Activated CD8-positive, alpha-beta T cell treated with anti-CD3 and anti-CD28 coated beads, Interleukin-2, amount 10 ng/mL, durations not matched to agents 7 days and 5 days (primary cell): ENCODE measurements at regions not wholly inside any gene's neighbourhood (a gene's known extent, or its start where the extent isn't known, plus 50 kb on each side); places are given as distances from the start of the nearest gene placed in this dataset.

Source experiments
- ATAC-seq: fragments of 150-1000 bp; cut with Tn5 transposase; one replicate; pipeline ENCODE4 v1.10.0; 2021; ENCODE audit warnings: moderate library complexity
- CTCF ChIA-PET: fragments of 350-600 bp; sonication (Branson Sonifier 250); formaldehyde crosslinking; loops from one replicate; lab custom pipeline; 2021; ENCODE audit warnings: antibody characterized with exemption; lab: Charles Lee
- POLR2A ChIA-PET: fragments of 350-600 bp; sonication (Branson Sonifier 250); formaldehyde crosslinking; loops from one replicate; lab custom pipeline; 2021; ENCODE audit warnings: antibody characterized with exemption; lab: Charles Lee
- DNase-seq: peaks from one replicate; pipeline ENCODE4 v3.0.0-alpha.2; 2020
- H3K27ac Mint-ChIP-seq: one replicate; pipeline ENCODE4 v1.8.0; 2021; ENCODE audit warnings: mild to moderate bottlenecking, mixed read lengths
- H3K27me3 Mint-ChIP-seq: one replicate; pipeline ENCODE4 v1.8.0; 2021; ENCODE audit warnings: low read depth, mixed read lengths
- H3K36me3 Mint-ChIP-seq: one replicate; pipeline ENCODE4 v1.8.0; 2021; ENCODE audit warnings: low read depth, mixed read lengths
- H3K4me1 Mint-ChIP-seq: one replicate; pipeline ENCODE4 v1.8.0; 2021; ENCODE audit warnings: low read depth, mixed read lengths
- H3K4me3 Mint-ChIP-seq: one replicate; pipeline ENCODE4 v1.8.0; 2021; ENCODE audit warnings: mild to moderate bottlenecking, mixed read lengths
- H3K9me3 Mint-ChIP-seq: one replicate; pipeline ENCODE4 v1.8.0; 2022; ENCODE audit warnings: mixed read lengths; ENCODE audit not compliant: insufficient read depth

- CTCF ChIA-PET = interaction anchor here (0.7 to 1.2 kb wide), 2 partner anchors 9 to 656 kb away, joined by 3 read pairs; no protein-coding TSS in a partner anchor
- H3K9me3 Mint-ChIP-seq = no peaks in the 10 kb centered on the region
Observed at GRCh38 chr6:11633741-11634509, 96.4 kb downstream of the TMEM170B start.

GRCh38 chr6:11634948-11635347 is 97.4 kb downstream of the TMEM170B start:
- Mint-ChIP-seq H3K36me3 (no peaks in the 10 kb centered on the region), H3K9me3 (no peaks in the 10 kb centered on the region), H3K4me1 (no peaks in the 10 kb centered on the region), H3K27me3 (no peaks in the 10 kb centered on the region), H3K4me3 (no peak overlapping the region), H3K27ac (no peak overlapping the region)
- ChIA-PET POLR2A (no interaction called here), CTCF (interaction anchor here (1.2 kb wide), 1 partner anchor 15 kb away, joined by 3 read pairs; no protein-coding TSS in a partner anchor)
- ATAC-seq (no peak), DNase-seq (no peak)

More at GRCh38 chr6:11633741-11634509, 96.4 kb downstream of the TMEM170B start:
- Mint-ChIP-seq H3K27ac (no peak overlapping the region), H3K36me3 (no peaks in the 10 kb centered on the region), H3K4me3 (no peak overlapping the region), H3K27me3 (no peaks in the 10 kb centered on the region), H3K4me1 (no peaks in the 10 kb centered on the region)
- POLR2A ChIA-PET = no interaction called here
- DNase-seq = no peak
- no peak for ATAC-seq

GRCh38 chr6:11636121-11636520 is 98.6 kb downstream of the TMEM170B start:
- no peaks in the 10 kb centered on the region for H3K36me3 Mint-ChIP-seq
- ChIA-PET POLR2A (no interaction called here), CTCF (no interaction called here)
- no peaks in the 10 kb centered on the region for H3K9me3 Mint-ChIP-seq
- ATAC-seq (no peak), DNase-seq (no peak)
- no peaks in the 10 kb centered on the region for H3K4me1 Mint-ChIP-seq
- peaks cover 2% of the 10 kb centered on the region for H3K27me3 Mint-ChIP-seq
- H3K27ac Mint-ChIP-seq = no peak overlapping the region
- no peak overlapping the region for H3K4me3 Mint-ChIP-seq

GRCh38 chr6:11637266-11637665 is 99.7 kb downstream of the TMEM170B start:
- no peaks in the 10 kb centered on the region for H3K36me3 Mint-ChIP-seq
- ChIA-PET CTCF (no interaction called here), POLR2A (no interaction called here)
- H3K27me3 Mint-ChIP-seq = peaks cover 2% of the 10 kb centered on the region
- H3K4me1 Mint-ChIP-seq = no peaks in the 10 kb centered on the region
- ATAC-seq = no peak
- no peak overlapping the region for H3K4me3 Mint-ChIP-seq
- no peaks in the 10 kb centered on the region for H3K9me3 Mint-ChIP-seq
- H3K27ac Mint-ChIP-seq = no peak overlapping the region
- DNase-seq = no peak

GRCh38 chr6:11639376-11640235 is 102.1 kb downstream of the TMEM170B start:
- ChIA-PET CTCF (no interaction called here), POLR2A (interaction anchor here (0.6 kb wide), 1 partner anchor 1037 kb away, joined by 3 read pairs; no protein-coding TSS in a partner anchor)
- H3K4me1 Mint-ChIP-seq = no peaks in the 10 kb centered on the region
- ATAC-seq = no peak
- H3K9me3 Mint-ChIP-seq = no peaks in the 10 kb centered on the region
- H3K4me3 Mint-ChIP-seq = no peak overlapping the region
- no peaks in the 10 kb centered on the region for H3K36me3 Mint-ChIP-seq
- H3K27me3 Mint-ChIP-seq = peaks cover 6% of the 10 kb centered on the region
- H3K27ac Mint-ChIP-seq = no peak overlapping the region
- DNase-seq = no peak

- no peak overlapping the region for H3K27ac Mint-ChIP-seq
- H3K27me3 Mint-ChIP-seq = peaks cover 6% of the 10 kb centered on the region
- no peaks in the 10 kb centered on the region for H3K9me3 Mint-ChIP-seq
- POLR2A ChIA-PET = no interaction called here
- ATAC-seq = no peak
- CTCF ChIA-PET = no interaction called here
- H3K36me3 Mint-ChIP-seq = no peaks in the 10 kb centered on the region
- no peak for DNase-seq
- no peaks in the 10 kb centered on the region for H3K4me1 Mint-ChIP-seq
- H3K4me3 Mint-ChIP-seq = no peak overlapping the region
Observed at GRCh38 chr6:11640486-11640885, 102.9 kb downstream of the TMEM170B start.

GRCh38 chr6:11644071-11644470 is 106.5 kb downstream of the TMEM170B start:
- no peak for DNase-seq
- no peak for ATAC-seq
- no peaks in the 10 kb centered on the region for H3K4me1 Mint-ChIP-seq
- no peaks in the 10 kb centered on the region for H3K9me3 Mint-ChIP-seq
- no peak overlapping the region for H3K27ac Mint-ChIP-seq
- POLR2A ChIA-PET = no interaction called here
- H3K36me3 Mint-ChIP-seq = no peaks in the 10 kb centered on the region
- H3K4me3 Mint-ChIP-seq = no peak overlapping the region
- CTCF ChIA-PET = interaction anchor here (2.9 kb wide), 1 partner anchor 11 kb away, joined by 15 read pairs; no protein-coding TSS in a partner anchor
- H3K27me3 Mint-ChIP-seq = peaks cover 12% of the 10 kb centered on the region

- H3K27ac Mint-ChIP-seq = no peak overlapping the region
- CTCF ChIA-PET = interaction anchor here (1.2 to 2.9 kb wide), 2 partner anchors 11 to 645 kb away, joined by 3 to 15 read pairs; no protein-coding TSS in a partner anchor
- no peaks in the 10 kb centered on the region for H3K9me3 Mint-ChIP-seq
- H3K4me1 Mint-ChIP-seq = no peaks in the 10 kb centered on the region
- DNase-seq (no peak), ATAC-seq (no peak)
- peaks cover 12% of the 10 kb centered on the region for H3K27me3 Mint-ChIP-seq
- POLR2A ChIA-PET = no interaction called here
- H3K36me3 Mint-ChIP-seq = no peaks in the 10 kb centered on the region
- no peak overlapping the region for H3K4me3 Mint-ChIP-seq
Observed at GRCh38 chr6:11644601-11645000, 107.1 kb downstream of the TMEM170B start.

- H3K4me3 Mint-ChIP-seq = no peak overlapping the region
- ChIA-PET POLR2A (no interaction called here), CTCF (interaction anchor here (1.2 to 2.9 kb wide), 2 partner anchors 10 to 644 kb away, joined by 3 to 15 read pairs; no protein-coding TSS in a partner anchor)
- H3K36me3 Mint-ChIP-seq = no peaks in the 10 kb centered on the region
- H3K27me3 Mint-ChIP-seq = peaks cover 12% of the 10 kb centered on the region
- DNase-seq (no peak), ATAC-seq (no peak)
- H3K9me3 Mint-ChIP-seq = no peaks in the 10 kb centered on the region
- no peaks in the 10 kb centered on the region for H3K4me1 Mint-ChIP-seq
- H3K27ac Mint-ChIP-seq = no peak overlapping the region
Observed at GRCh38 chr6:11645016-11645415, 107.5 kb downstream of the TMEM170B start.

GRCh38 chr6:11648436-11648775 is 110.9 kb downstream of the TMEM170B start:
- ChIA-PET CTCF (no interaction called here), POLR2A (no interaction called here)
- Mint-ChIP-seq H3K27me3 (peaks cover 8% of the 10 kb centered on the region), H3K36me3 (no peaks in the 10 kb centered on the region), H3K27ac (no peak overlapping the region), H3K9me3 (no peaks in the 10 kb centered on the region), H3K4me3 (no peak overlapping the region), H3K4me1 (peaks cover 6% of the 10 kb centered on the region)
- no peak for ATAC-seq
- no peak for DNase-seq

GRCh38 chr6:11648889-11649288 is 111.3 kb downstream of the TMEM170B start:
- Mint-ChIP-seq H3K4me1 (peaks cover 11% of the 10 kb centered on the region), H3K27ac (no peak overlapping the region), H3K36me3 (no peaks in the 10 kb centered on the region), H3K4me3 (no peak overlapping the region), H3K27me3 (peaks cover 8% of the 10 kb centered on the region), H3K9me3 (no peaks in the 10 kb centered on the region)
- DNase-seq = no peak
- ATAC-seq = no peak
- CTCF ChIA-PET = no interaction called here
- POLR2A ChIA-PET = no interaction called here
